ENCODE measurements at regions not wholly inside any gene's neighbourhood (a gene's known extent, or its start where the extent isn't known, plus 50 kb on each side); places are given as distances from the start of the nearest gene placed in this dataset.

- DNase-seq: no peak
Observed at GRCh38 chr15:96538491-96538890, 208.0 kb downstream of the NR2F2 start.

- DNase-seq: no peak
Observed at GRCh38 chr15:96540283-96540682, 209.8 kb downstream of the NR2F2 start.

DNA sequence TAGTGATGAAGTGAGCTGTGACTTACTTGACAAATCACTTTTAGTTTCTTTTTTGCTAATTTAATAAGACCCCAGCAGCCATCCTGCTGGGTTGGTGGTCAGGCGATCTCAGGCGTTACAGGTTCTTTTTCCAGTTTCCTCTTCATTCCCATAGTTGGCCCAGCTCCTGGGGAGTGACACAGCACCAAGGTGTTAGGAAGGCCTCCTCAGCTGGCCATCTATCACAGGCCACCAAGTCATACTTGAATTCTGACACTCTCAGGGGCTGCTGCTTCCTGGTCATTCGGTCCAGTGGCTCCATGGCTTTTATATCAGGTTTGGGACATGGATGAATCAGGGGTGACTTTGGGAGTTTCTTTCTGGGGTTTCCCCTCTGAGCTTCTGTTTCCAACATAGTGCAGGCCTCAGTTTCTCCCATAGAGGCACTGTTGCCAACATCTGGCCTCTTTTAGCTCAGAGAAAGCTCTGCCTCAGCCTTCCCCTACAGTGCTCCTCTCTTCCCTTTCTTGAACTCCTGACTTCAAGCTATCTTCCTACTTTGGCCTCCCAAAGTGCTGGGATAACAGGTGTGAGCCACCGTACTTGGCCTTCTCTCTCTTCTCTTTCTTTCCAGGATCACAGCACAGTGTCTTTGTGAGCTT lies 211.8 kb downstream of the NR2F2 start:
- DNase-seq: no peak

GRCh38 chr15:96544162-96544756 lies 213.8 kb downstream of the NR2F2 start:
- peak; percentile 74 for DNase-seq

GRCh38 chr15:96549136-96549535 lies 218.6 kb downstream of the NR2F2 start:
- no peak for DNase-seq

- no peak for DNase-seq
Observed at GRCh38 chr15:96551196-96551595, 220.7 kb downstream of the NR2F2 start.

- DNase-seq: no peak
Observed at GRCh38 chr15:96551722-96552121, 221.2 kb downstream of the NR2F2 start.

DNA sequence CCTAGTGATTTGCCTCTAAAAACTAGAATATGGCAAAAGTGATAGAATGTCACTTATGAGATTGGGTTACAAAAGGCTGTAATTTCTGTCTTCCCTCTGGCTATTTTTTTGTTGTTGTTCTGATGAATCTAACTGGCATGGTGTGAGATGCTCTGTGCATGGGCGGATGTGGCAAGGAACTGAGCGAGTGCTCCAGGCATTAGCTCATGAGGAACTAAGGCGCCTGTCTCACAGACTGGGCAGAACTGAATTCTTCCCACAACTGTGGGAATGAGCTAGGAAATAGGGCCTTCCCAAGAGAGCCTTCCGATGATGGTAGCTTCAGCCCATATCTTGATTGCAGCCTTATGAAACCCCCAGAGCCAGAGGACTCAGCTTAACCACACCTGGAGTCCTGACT lies 222.5 kb downstream of the NR2F2 start:
- DNase-seq: no peak

DNA sequence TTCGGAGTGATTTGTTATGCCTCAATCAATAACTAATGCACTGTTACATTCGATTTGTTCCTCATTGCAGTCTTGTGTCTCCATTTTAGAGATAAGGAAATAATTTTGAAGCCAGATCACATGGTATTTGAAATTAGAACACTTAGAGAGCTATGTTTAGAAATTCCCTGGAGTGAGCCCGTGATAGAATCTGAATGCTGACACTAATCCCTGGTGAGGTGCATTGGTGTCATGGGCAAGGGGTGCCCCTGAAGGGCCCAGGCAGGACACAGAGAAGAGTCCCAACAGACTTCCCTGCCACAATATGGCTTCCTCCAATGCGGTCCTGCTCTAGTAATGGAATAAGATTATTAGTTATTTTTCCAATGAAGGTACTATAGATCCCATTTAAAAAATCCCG lies 223.0 kb downstream of the NR2F2 start:
- no peak for DNase-seq

DNA sequence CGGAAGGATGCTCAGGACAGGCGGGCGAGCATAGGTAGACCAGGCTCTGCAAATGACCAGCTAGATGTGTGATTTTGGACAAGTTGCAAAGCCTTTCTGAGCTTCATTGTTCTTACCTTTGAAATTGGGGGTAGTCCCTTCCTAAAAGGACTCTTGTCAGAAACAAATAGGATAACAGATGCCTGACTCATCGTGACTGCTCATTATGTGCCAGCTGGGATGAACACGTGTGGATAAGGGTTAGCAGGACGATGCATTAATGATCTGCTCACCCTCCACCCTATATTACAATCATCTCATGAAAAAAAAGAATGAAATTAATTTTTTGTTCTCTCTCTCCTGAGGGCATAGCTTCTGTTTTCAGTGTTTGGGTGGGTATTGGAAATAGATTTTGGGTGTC lies 223.4 kb downstream of the NR2F2 start:
- no peak for DNase-seq

- no peak for DNase-seq
Observed at GRCh38 chr15:96554541-96554940, 224.0 kb downstream of the NR2F2 start.

DNA sequence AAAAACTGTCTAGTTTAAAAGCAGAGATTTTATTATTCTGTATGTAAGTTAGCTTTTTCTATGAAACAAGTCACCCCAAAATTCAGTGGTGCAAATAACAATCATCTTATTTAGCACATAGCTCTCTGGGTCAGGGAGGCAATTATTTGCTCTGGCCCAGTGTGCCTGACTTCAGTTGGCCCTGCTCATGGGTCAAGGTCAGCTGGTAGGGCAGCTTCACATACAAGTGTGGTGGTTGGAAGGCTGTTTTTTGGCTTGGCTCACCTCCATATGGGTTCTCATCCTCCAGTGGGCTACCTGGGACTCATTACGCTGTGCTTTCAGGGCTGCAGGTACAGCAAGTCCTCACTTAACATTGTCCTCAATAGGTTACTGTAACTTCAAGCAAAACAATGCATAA lies 228.6 kb downstream of the NR2F2 start:
- DNase-seq: no peak

GRCh38 chr15:96559631-96560030 lies 229.1 kb downstream of the NR2F2 start:
- DNase-seq: no peak

- DNase-seq: no peak
Observed at GRCh38 chr15:96560246-96560895, 229.9 kb downstream of the NR2F2 start.

- DNase-seq: no peak
Observed at GRCh38 chr15:96561593-96561992, 231.1 kb downstream of the NR2F2 start.

DNA sequence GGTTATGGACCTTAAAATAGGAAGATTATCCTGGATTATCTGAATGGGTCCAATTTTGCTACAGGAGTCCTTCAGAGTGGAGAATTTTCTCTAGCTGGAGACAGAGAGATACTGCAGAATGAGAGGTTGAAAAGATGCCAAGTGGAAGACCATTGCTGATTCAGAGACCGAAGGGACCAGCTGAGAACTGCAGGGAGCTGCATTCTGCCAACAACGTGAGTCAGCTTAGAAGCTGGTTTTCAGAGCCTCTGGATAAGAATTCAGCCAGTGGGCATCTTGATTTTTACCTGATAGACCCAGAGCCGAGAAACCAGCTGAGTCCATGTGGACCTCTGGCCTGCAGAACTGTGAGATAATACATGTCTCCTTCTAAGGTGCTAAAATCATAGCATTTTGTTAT lies 234.0 kb downstream of the NR2F2 start:
- no peak for DNase-seq

- DNase-seq: no peak
Observed at GRCh38 chr15:96565266-96565665, 234.8 kb downstream of the NR2F2 start.

- no peak for DNase-seq
Observed at GRCh38 chr15:96574782-96575181, 244.3 kb downstream of the NR2F2 start.

DNA sequence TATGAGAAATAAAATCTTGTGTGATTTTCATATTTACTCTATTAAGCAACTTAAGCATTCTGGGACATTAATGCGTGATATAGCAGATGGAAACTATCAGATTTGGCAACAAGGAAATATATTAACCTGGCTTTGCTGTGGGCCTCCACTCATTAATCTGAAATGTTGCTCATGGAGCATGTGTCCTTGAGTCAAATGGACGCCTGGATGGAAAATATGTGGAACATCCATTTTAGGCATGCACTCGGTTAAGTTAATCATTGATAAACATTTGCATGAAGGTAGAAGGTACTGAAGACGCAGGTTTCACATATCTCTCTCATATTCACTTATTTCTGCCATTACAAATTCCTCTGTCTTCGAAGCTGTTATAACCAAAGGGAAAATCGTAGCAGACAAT lies 246.1 kb downstream of the NR2F2 start:
- no peak for DNase-seq

- no peak for DNase-seq
Observed at GRCh38 chr15:96578393-96578792, 247.9 kb downstream of the NR2F2 start.

DNA sequence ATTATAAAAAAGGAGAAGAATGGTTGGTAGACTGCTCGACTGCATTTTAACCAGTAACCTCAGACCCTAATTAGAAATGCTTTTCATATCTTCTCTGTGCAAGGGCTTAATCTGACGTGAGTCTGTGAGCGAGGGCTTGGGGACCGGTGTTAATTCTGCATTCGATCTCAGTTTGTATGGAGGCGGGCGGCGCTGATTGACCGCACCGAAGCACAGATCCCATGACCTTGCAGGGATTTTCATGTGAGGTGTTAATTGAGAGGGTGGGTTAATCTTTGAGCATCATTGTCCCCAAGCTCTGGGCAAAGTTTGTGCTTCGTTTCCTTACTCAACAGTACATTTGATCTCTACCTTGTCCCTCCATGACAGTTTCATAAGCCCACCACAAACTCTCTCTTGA lies 250.9 kb downstream of the NR2F2 start:
- no peak for DNase-seq

DNA sequence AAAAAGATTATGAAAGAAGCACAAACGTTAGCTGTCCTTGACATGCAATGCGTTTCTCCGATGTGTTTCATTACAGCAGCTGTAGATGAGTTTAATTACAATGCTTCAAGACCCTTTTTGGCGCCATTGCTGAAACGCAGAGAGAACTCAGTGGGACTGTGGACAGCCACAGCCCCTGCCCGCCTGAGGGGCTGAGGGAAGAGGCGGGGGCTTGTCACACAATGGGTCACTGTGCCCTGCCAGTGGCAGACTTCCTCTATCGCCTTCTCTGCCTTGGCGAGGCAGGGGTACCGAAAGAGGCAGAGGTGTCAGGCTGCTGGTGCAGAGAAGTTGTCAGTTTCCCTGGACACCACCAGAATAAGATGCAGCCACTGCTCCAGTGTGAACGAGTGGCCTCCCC lies 252.0 kb downstream of the NR2F2 start:
- DNase-seq: no peak

GRCh38 chr15:96583671-96584070 lies 253.2 kb downstream of the NR2F2 start:
- no peak for DNase-seq

DNA sequence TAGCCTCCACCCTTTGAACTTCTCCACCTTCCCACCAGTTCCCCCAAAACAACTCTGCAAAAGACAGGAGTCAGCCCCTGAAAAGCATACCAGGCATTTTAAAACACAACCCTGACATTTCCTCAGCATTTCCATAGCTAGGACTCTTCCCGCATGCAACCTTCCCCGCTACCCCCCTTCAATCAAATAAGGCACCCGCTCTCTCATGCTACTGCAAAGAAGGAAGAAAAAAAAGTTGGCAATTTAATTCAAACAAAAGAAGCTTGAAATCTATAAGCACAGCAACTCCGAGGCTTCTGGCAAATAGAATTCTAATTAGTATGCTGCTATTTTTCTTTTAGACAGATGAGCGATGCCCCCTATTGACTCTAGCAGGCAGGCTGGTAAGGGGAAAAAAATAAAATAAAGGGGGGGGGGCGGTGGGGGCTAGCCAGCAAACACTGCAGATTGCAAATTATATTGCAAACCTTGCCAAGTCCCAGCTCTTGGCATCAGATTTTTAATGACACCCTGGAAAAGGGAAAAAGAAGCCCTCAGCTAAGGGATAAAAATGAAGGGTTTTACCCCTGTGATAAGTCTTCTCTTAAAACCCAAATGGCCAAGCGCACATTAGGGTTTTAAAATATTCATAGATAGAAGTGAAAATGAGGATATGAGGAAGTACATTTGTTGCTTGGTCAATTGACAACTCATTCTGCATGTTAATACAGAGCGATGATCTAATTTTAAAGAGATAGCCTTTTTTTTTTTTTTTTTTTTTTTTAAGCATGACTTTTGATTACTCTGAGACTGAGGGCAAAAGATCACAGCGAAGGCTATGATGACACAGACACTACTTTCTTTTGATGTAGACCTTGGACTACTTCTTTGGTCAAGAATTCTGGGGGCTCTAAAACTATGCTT lies 255.2 kb downstream of the NR2F2 start:
- peak; percentile 14 for DNase-seq
